HG03095 (cell line): ENCODE measurements at regions not wholly inside any gene's neighbourhood (a gene's known extent, or its start where the extent isn't known, plus 50 kb on each side); places are given as distances from the start of the nearest gene placed in this dataset.

ENCODE experiments used
- ATAC-seq: cut with Tn5 transposase; IDR thresholded peaks from one replicate; pipeline ENCODE4 v1.9.1; 2021; ENCODE audit warnings: moderate library complexity; ENCODE audit not compliant: unreplicated experiment

GRCh38 chr2:235390108-235390815, 103.6 kb upstream of the AGAP1 start:
- ATAC-seq, result no peak

- no peak for ATAC-seq
Observed at GRCh38 chr2:235390816-235391194, 103.0 kb upstream of the AGAP1 start.

- ATAC-seq, result no peak
Observed at GRCh38 chr2:235391921-235392615, 101.8 kb upstream of the AGAP1 start.

DNA sequence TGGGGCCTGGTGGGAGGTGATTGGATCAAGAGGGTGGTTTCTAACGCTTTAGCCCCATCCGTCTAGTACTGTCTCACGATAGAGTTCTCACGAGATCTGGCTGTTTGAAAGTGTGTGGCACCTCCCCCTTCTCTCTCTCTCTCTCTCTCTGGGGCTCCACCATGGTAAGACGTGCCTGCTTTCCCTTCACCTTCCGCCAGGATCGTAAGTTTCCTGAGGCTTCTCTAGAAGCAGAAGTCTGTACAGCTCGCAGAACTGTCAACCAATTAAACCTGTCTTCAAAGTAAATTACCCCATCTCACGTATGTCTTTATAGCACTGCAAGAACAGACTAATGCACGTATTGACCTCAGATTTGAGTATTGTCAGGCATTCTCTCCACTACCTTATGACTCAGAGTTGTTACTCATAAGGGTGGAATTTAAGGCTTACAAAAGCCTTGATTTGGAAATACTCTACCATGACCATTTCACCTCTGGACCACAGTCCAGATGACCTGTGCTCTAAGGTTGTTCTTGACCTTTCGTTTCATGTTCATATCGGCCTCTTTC, 99.5 kb upstream of the AGAP1 start:
- no peak for ATAC-seq

DNA sequence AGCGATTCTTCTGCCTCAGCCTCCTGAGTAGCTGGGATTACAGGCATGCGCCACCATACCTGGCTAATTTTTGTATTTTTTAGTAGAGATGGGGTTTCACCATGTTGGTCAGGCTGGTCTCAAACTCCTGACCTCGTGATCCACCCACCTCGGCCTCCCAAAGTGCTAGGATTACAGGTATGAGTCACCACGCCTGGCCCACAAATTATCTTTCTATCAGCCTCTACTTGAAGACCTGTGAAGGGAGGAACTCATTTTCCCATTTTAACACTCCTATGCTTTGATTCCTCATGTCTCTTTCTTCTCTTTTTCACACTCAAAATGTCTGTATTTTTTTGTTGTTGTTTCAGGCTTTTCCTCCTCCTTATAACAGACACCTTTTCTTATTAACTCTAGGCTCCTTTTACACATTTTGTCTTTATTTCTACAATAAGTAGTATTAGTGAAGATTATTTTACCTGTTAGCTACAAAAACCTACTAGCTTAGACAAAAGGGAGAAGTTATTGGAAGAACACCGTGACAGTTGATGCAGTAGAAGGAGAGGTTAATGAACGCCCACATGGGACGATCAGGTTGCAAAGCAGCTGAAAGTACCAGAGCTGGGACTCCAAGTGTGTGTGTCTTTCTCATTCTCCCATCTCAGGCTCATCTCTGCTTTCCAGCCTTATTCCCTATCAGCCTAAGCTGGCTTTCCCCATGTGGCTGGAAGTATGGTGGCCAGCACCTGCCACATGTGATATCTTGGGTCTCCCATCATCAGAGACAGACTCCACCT, 97.6 kb upstream of the AGAP1 start:
- no peak for ATAC-seq

DNA sequence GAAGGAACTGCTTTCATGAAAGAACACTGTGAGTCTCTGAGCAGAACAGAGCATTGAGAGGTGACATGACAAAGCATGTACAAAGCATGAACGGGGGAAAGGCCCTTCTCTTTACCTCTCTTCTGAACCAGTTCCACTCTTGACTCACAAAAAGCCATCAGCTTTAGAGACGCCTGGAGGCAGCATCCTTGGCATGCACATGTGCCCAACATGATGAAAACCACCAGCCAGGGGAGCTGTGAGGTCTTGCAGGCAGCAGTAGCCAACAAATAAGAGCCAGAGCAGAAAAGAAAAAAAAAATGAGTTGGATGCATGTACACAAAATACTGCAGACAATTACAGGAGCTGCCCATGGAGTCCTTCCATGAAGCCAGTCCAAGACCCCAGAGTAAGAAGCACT, 95.5 kb upstream of the AGAP1 start:
- ATAC-seq, result no peak

DNA sequence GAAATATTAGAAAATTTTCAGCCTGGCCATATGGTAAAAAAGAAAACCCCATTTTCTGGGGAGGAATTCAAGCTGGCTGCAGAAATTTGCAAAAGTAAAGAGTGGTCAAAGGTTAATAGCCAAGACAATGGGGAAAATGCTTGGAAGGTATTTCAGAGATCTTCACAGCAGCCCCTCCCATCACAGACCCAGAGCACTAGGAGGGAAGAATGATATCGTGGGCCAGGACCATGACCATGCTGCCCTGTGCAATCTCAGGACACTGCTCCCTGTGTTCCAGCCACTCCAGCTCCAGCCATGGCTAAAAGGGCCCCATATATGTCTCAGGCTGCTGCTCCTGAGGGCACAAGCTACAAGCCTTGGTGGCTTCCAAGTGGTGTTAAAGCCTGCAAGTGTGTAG, 93.9 kb upstream of the AGAP1 start:
- ATAC-seq, result no peak

GRCh38 chr2:235402422-235402821, 91.4 kb upstream of the AGAP1 start:
- no peak for ATAC-seq

DNA sequence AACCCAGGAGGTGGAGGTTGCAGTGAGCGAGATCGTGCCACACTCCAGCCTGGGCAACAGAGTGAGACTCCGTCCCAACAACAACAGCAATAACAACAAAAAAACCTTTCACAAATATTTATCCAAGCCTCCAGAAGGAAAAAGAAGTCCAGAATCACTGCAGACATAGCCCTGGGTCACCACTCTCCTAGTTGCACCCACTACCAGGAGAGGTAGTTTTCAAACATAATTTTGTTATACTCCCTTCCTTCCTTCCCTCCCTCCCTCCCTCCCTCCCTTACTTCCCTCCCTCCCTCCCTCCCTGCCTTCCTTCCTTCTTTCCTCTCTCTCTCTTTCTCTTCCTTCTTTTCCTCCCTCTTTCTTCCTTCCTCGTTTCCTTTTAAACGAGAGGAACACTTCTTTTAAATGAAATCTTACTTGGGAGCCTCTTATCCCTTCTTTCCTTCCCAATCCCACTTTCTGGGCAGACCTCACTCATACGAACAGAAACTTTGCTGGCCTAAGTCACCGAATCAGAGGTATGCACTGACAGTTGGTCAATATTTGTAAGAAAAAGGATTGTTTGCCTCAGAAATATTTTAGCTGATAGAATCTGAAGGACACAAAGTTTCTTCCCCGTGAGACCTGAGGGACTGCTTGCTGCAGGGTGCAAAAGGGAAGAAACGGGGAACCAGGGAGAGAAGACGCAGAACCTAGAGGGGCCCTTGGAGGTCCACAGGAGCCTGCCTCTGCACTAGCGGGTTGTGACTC, 88.1 kb upstream of the AGAP1 start:
- ATAC-seq, result no peak

DNA sequence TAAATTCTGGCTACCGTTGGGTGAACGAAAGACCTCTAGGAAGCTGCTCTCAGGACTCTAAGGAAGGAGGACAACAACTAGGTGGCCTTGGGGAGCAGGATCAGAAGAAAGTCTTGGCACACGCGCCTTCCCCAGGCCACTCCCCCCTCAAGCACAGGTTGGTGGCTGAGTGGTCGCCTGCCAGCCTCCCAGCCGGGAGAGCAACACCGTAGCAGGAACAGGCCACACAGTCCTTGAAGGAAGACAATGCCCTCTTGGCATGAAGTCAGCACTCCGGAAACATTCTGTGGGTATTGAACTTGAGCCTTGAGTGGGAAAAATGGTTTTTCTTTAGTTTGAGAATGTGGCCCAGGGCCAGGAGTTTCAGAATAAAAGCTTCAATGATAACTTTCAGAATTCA, 87.4 kb upstream of the AGAP1 start:
- no peak for ATAC-seq

DNA sequence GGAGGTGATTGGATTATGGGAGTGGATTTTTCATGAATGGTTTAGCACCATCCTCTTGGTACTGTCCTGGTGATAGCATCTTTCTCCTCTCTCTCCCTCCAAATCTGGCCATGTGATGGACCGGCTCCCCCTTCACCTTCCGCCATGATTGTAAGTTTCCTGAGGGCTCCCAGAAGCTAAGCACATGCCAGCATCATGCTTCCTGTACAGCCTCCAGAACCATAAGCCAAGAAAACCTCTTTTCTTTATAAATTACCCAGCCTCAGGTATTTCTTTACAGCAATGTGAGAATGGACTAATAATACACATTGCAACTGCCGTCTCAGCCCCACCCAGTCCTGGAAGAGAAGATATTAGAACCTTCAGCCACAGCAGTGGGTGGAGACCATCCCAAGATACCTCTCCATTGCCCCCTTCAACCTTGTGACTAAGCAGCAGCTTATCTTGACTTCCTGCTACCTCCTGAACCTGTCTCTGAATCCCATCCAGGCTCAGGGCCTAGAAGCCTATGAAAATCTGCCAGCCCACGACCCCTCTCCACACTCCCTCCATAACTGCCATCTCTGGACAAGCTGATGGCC, 81.8 kb upstream of the AGAP1 start:
- ATAC-seq, result no peak

DNA sequence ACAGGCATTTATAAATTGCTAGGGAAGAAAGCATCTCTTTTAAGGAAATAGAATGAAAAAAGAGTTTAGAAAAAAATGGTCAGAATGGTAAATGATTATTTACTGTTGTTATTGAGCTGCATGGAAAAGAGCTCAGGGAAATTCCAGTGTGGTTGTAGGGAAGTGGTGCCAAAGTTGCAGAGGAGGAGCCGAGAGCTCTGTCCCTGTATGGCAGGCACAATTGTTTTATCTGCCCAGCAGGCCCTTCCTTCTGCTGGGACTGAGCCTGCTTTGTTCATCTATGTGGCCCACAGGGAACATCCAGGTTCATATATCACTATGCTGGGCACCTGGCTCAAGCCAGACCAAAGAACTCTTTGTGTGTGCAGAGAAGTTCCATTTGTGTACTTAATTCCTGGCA, 80.8 kb upstream of the AGAP1 start:
- no peak for ATAC-seq

- no peak for ATAC-seq
Observed at GRCh38 chr2:235414422-235414821, 79.4 kb upstream of the AGAP1 start.

DNA sequence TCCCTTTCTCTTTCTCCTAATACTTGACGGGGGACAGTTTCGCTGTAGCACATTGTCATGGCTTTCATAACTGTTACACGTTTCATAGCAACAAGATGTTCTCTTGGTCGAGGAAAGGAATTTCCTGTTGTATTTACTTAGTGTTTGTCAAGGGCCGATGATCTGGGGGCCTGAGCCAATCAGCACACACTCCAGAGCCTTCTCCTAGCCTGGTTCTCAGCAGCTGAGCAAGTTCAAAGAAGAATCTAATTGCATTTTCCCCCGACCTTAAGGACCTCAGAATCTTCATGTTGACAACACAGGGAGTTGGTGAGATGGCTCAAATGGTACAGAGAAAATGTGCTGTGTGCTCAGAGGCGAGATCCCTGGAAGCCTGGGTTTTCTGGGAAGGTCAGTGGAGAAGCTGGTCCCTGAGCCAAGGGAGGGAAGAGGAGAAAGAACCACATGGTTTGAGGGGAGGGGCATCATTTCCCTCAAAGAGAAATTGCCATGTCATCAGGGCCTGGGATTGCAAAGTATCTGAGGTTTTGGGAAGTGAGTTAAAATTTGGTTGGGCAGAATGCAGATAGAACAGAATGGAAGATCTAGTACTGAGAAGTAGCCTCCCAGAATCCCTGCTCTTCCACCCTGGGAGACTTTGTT, 76.9 kb upstream of the AGAP1 start:
- no peak for ATAC-seq

DNA sequence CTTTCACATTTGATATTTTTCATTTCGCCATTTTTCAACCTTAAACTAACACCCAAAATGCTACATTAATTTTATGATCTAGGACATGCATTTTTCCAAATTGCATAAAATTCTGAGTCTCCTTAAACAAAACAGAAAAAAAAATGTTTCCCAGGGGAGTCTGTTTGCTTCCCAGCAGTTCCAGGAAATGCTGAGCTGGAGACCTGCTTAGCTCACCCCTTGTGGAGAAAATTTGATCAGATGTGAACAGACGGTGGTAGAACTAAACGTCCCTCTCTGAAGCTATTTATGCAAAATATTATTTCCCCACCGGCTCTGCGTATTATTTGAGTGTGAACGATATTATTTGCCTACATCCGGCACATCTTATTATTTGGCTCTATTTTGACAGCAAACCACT, 74.9 kb upstream of the AGAP1 start:
- no peak for ATAC-seq

GRCh38 chr2:235419996-235420395, 73.8 kb upstream of the AGAP1 start:
- ATAC-seq, result no peak

- ATAC-seq, result no peak
Observed at GRCh38 chr2:235421618-235422017, 72.2 kb upstream of the AGAP1 start.

- ATAC-seq, result no peak
Observed at GRCh38 chr2:235430366-235431083, 63.3 kb upstream of the AGAP1 start.

GRCh38 chr2:235432741-235433520, 60.9 kb upstream of the AGAP1 start:
- ATAC-seq, result no peak
